GM10266 (cell line): ENCODE measurements at regions not wholly inside any gene's neighbourhood (a gene's known extent, or its start where the extent isn't known, plus 50 kb on each side); places are given as distances from the start of the nearest gene placed in this dataset.

ENCODE experiments used
- DNase-seq: peaks from one replicate; pipeline ENCODE4 v3.0.0; 2012; ENCODE audit errors: extremely low spot score
- TF ChIP-seq, protein P1 (sequence below): IDR thresholded peaks from 2 replicates; pipeline ENCODE4 v1.5.1; 2012; ENCODE audit warnings: mild to moderate bottlenecking, low read depth; ENCODE audit not compliant: control insufficient read depth, insufficient read depth; ENCODE audit errors: missing control alignments

DNA sequence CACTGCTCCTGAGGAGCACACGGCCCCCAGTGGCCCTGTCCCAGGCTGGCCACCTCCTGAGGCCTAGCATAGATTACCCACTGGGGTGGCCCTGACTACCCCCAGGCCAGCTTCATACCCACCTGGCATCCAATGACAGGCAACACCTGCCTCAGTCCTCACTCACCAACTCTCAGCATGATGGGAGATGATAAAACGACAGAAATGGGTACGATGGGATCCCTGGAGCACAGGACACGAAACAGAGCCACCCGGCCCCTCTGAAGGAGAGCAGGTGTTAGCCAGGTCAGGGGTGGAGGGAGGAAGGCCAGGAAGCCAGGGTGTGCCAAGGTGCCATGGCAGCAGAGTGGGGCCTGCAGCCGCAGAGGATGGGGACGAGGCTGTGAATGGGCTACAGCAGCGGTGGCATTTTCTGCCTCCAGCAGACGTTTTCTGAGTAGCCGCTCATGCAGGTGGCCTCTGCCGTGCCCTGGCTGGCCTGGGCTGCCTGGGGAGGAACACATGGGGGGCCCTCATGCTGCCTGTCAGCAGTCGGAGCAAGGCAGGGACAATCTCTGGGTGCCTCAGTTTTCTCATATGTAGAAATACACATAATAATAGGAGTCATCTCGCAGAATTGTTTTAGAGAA is 50.2 kb upstream of the FGF3 start:
- no peak for DNase-seq
- TF ChIP-seq, protein P1, sequence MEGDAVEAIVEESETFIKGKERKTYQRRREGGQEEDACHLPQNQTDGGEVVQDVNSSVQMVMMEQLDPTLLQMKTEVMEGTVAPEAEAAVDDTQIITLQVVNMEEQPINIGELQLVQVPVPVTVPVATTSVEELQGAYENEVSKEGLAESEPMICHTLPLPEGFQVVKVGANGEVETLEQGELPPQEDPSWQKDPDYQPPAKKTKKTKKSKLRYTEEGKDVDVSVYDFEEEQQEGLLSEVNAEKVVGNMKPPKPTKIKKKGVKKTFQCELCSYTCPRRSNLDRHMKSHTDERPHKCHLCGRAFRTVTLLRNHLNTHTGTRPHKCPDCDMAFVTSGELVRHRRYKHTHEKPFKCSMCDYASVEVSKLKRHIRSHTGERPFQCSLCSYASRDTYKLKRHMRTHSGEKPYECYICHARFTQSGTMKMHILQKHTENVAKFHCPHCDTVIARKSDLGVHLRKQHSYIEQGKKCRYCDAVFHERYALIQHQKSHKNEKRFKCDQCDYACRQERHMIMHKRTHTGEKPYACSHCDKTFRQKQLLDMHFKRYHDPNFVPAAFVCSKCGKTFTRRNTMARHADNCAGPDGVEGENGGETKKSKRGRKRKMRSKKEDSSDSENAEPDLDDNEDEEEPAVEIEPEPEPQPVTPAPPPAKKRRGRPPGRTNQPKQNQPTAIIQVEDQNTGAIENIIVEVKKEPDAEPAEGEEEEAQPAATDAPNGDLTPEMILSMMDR = no peak

DNA sequence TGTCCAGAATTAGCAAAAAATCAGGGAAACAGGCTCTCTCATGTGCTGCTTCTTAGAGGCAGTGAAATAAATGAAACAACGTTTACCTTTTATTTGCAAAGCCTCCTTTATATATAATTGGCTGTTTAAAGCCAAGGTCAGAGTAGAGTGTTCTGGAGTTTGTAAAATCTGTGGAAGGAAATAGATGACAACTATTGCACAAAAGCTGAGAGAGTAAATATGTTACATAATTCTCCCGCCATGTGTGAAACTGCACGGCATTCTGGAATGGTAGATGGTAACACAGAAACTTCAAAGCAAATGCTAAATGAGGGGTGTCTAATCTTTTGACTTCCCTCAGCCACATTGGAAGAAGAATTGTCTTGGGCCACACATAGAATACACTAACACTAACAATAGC is 51.5 kb upstream of the FGF3 start:
- TF ChIP-seq, protein P1 = no peak
- no peak for DNase-seq

DNA sequence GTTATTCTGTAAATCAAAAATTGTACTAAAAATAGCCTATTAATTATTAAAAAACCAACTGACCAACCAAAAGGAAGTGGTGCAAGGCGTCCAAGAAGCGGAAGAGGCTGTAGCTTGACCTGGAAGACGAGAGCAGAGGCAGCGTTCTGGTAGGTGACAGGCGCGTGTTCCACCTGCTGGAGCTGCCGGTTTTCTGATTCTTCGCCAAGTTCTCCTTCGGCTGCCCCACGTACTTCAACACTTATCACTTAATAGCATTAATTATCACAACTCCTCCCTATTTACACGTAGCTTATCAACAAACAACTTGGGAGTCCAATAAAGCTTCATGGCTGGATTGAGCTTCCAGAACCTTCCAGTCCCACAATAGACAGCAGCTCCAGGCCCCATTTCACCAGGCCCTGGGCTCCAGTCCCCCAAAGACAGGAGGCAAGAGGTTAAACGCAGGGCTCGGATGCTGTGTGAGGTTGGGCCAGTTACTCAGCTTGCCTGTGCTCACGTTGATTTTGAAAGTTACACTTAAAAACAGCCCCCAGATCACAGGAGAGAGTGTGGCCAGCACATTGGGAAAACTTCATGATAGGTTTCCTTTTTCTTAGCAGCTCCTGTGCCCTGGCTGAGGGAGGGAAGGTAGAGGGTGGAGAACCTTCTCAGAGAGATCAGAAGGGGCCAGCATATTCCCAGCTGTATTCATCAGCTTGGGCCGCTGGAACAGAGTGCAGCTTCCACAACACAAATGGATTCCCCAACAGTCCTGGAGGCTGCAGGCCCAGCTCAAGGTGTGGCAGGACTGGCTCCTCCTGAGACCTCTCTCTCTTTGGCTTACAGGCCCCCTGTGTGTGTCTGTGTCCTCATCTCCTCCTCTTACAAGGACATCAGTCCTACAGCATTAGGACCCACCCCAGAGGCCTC is 54.2 kb upstream of the FGF3 start:
- no peak for DNase-seq
- TF ChIP-seq, protein P1 = no peak

DNA sequence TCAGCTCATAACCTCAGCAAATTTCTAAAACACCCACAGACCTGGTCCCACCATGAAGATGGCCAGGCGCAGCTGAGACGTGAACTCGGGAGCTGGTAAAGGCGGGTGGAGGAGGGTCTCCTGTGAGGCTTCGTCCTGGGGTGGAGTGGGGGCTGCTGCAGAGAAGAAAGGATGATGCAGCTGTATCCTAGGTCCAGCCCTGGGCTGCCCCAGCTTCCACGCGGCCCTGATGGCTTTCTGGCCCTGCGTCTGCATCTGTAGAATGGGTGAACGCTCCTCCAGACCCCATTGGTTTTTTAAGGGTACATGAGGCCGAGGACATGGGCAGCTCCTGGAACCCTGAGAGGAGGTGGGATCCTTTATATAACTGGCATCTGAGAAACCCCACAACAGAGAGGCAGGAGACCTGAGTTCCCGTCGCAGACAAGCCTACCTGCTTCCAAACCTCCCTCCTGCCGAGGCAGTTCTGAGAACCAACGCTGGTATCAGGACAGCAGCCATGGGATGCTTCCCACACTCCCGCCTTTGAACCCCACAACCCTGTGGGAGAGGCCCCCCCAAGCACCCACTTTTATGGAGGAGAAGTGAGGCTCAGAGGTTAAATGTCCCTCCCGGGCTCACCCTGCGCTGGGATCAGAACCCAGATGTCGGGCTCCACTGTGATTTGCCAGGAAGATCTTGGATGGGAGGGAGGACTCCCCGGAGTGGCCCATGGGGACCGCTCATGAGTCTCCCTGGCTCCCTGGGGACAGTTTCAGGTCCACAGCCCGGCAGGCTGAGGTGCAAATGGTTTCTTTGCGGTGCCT is 55.2 kb upstream of the FGF3 start:
- TF ChIP-seq, protein P1 = no peak
- no peak for DNase-seq

DNA sequence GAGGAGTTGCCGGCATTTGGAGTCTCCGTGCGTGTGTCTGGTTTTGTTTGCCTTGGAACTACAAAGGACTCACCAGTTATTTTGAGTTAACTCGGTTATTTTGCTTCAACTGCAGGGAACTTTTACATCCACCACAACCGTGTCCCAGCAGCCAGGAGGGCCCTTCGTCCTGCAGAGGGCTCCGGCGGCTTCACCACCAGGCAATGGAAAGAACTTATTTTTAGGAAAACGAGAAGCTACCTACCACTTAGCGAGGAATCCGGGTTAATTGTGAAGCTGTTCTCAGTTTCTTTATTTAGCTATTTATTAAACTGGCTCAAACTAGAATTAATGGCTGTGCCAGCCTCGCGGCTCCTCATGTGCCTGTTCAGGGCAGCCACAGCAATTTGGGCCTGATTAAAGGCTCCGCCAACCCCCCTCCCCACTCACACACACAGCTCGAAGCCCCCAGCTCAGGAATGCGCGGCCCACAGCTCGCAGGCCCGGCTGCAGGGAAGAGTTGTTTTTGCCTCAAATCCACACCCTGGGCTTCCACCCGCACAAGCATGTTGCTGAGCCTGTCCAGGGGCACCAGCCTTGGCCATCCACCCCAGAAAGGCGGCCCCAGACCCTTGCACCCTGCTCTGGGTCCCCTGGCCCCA is 55.9 kb upstream of the FGF3 start:
- DNase-seq = no peak
- TF ChIP-seq, protein P1 = no peak

DNA sequence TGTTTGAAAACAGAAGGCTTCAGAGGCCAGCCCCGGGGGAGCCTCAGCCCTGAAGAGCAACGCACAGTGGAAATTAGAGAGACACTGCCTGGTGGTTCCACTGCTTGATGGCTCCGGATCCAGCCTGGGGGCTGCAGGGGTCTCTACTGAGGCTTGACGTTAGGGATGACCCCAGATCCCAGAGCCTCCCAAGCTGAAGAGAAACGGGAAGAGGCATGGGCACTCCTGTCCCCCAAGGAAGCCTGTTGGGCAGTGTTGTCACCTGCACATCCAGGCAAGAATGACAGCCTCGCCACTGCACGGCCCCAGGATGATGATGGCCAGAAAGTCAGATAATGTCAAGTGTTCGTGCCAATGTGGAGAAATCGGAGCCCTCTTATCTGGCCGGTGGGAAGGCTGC is 56.8 kb upstream of the FGF3 start:
- TF ChIP-seq, protein P1 = no peak
- no peak for DNase-seq
